Astrocyte (in vitro differentiated cells and primary cell): ENCODE measurements at regions not wholly inside any gene's neighbourhood (a gene's known extent, or its start where the extent isn't known, plus 50 kb on each side); places are given as distances from the start of the nearest gene placed in this dataset.

Experiments used
- DNase-seq: peaks from one replicate; pipeline ENCODE4 v3.0.0-alpha.2; 2010; ENCODE audit warnings: low read depth
- FAIRE-seq: peaks from 2 replicates; lab custom pipeline; 2011; peaks lifted over from hg19 to GRCh38; lab: Jason Lieb, UNC
- H2AFZ ChIP-seq: 2 replicates; pipeline ENCODE4 v1.6.0; 2012; ENCODE audit warnings: low read depth, low read length, inconsistent platforms
- H3K27ac ChIP-seq: 2 replicates; pipeline ENCODE4 v1.5.1; 2011; ENCODE audit warnings: low read depth, low read length, inconsistent platforms
- H3K27me3 ChIP-seq: 2 replicates; pipeline ENCODE4 v1.6.0; 2011; ENCODE audit warnings: low read length, inconsistent platforms; ENCODE audit not compliant: insufficient read depth
- H3K36me3 ChIP-seq: 2 replicates; pipeline ENCODE4 v1.5.1; 2011; ENCODE audit warnings: low read length, inconsistent platforms; ENCODE audit not compliant: insufficient read depth
- H3K4me1 ChIP-seq: 2 replicates; pipeline ENCODE4 v1.5.1; 2011; ENCODE audit warnings: low read length, inconsistent platforms; ENCODE audit not compliant: insufficient read depth
- H3K4me2 ChIP-seq: 2 replicates; pipeline ENCODE4 v1.6.0; 2012; ENCODE audit warnings: low read length, inconsistent platforms
- H3K4me3 ChIP-seq: 2 replicates; pipeline ENCODE4 v1.5.1; 2011; ENCODE audit warnings: low read depth, mild to moderate bottlenecking, low read length, inconsistent platforms; ENCODE audit not compliant: insufficient read depth
- H3K79me2 ChIP-seq: 2 replicates; pipeline ENCODE4 v1.6.0; 2012; ENCODE audit warnings: mild to moderate bottlenecking, low read length, inconsistent platforms; ENCODE audit not compliant: insufficient read depth
- H3K9ac ChIP-seq: 2 replicates; pipeline ENCODE4 v1.6.0; 2012; ENCODE audit warnings: mild to moderate bottlenecking, low read length, inconsistent platforms
- H3K9me3 ChIP-seq: 2 replicates; pipeline ENCODE4 v1.5.1; 2012; ENCODE audit warnings: low read depth, mild to moderate bottlenecking, low read length, inconsistent platforms; ENCODE audit not compliant: insufficient read depth
- H4K20me1 ChIP-seq: 2 replicates; pipeline ENCODE4 v1.6.0; 2012; ENCODE audit warnings: low read length, inconsistent platforms; ENCODE audit not compliant: insufficient read depth
- H3K27ac Mint-ChIP-seq: one replicate; pipeline ENCODE4 v1.8.0; 2021; ENCODE audit warnings: mild to moderate bottlenecking, mixed read lengths; ENCODE audit not compliant: unreplicated experiment
- H3K27me3 Mint-ChIP-seq: one replicate; pipeline ENCODE4 v1.8.0; 2021; ENCODE audit warnings: low read depth, mixed read lengths; ENCODE audit not compliant: unreplicated experiment
- H3K36me3 Mint-ChIP-seq: one replicate; pipeline ENCODE4 v1.8.0; 2021; ENCODE audit warnings: low read depth, mixed read lengths; ENCODE audit not compliant: unreplicated experiment
- H3K4me1 Mint-ChIP-seq: one replicate; pipeline ENCODE4 v1.8.0; 2021; ENCODE audit warnings: low read depth, mixed read lengths; ENCODE audit not compliant: unreplicated experiment
- H3K4me3 Mint-ChIP-seq: one replicate; pipeline ENCODE4 v1.8.0; 2021; ENCODE audit warnings: mild to moderate bottlenecking, moderate library complexity, mixed read lengths; ENCODE audit not compliant: unreplicated experiment
- H3K9me3 Mint-ChIP-seq: one replicate; pipeline ENCODE4 v1.8.0; 2021; ENCODE audit warnings: mild to moderate bottlenecking, mixed read lengths; ENCODE audit not compliant: unreplicated experiment
- CTCF ChIP-seq: IDR thresholded peaks from 2 replicates; pipeline ENCODE4 v1.5.1; 2011; ENCODE audit warnings: low read depth, mild to moderate bottlenecking, inconsistent platforms, low read length, moderate library complexity; ENCODE audit not compliant: insufficient read depth
- EZH2 ChIP-seq: IDR thresholded peaks from 2 replicates; pipeline ENCODE4 v1.6.1; 2012; ENCODE audit warnings: mild to moderate bottlenecking, low read length, inconsistent platforms; ENCODE audit not compliant: insufficient read depth

- DNase-seq (no peak), FAIRE-seq (no peak)
- no peak for TF ChIP-seq EZH2
- TF ChIP-seq CTCF, result no peak
- H3K9me3 ChIP-seq, result no peaks in the 10 kb centered on the region
- H3K4me1 ChIP-seq, result no peaks in the 10 kb centered on the region
- no peak overlapping the region for H3K9ac ChIP-seq
- H3K4me3 ChIP-seq, result no peak overlapping the region
- Mint-ChIP-seq H3K4me1 (peaks cover 4% of the 10 kb centered on the region), H3K27ac (no peak overlapping the region), H3K9me3 (no peaks in the 10 kb centered on the region), H3K36me3 (no peaks in the 10 kb centered on the region), H3K4me3 (no peak overlapping the region), H3K27me3 (peaks cover 4% of the 10 kb centered on the region)
- H4K20me1 ChIP-seq, result no peaks in the 10 kb centered on the region
- H3K36me3 ChIP-seq, result no peaks in the 10 kb centered on the region
- no peak overlapping the region for H2AFZ ChIP-seq
- no peaks in the 10 kb centered on the region for H3K27me3 ChIP-seq
- H3K27ac ChIP-seq, result no peak overlapping the region
- no peak overlapping the region for H3K4me2 ChIP-seq
- no peaks in the 10 kb centered on the region for H3K79me2 ChIP-seq
Observed at GRCh38 chr3:177576746-177577145, 379.5 kb upstream of the TBL1XR1 start.

- Histone ChIP-seq H2AFZ (no peak overlapping the region), H3K36me3 (no peaks in the 10 kb centered on the region), H3K9me3 (no peaks in the 10 kb centered on the region), H3K4me2 (no peak overlapping the region), H4K20me1 (no peaks in the 10 kb centered on the region), H3K4me1 (no peaks in the 10 kb centered on the region), H3K79me2 (no peaks in the 10 kb centered on the region), H3K27me3 (no peaks in the 10 kb centered on the region), H3K9ac (no peak overlapping the region), H3K27ac (no peak overlapping the region), H3K4me3 (no peak overlapping the region)
- Mint-ChIP-seq H3K4me1 (peaks cover 4% of the 10 kb centered on the region), H3K27me3 (no peaks in the 10 kb centered on the region), H3K27ac (no peak overlapping the region), H3K9me3 (no peaks in the 10 kb centered on the region), H3K36me3 (no peaks in the 10 kb centered on the region), H3K4me3 (no peak overlapping the region)
- TF ChIP-seq EZH2 (no peak), CTCF (no peak)
- FAIRE-seq (no peak), DNase-seq (no peak)
Observed at GRCh38 chr3:177578488-177578887, 381.2 kb upstream of the TBL1XR1 start.

GRCh38 chr3:177579419-177579818, 382.1 kb upstream of the TBL1XR1 start:
- Histone ChIP-seq H3K9me3 (no peaks in the 10 kb centered on the region), H2AFZ (no peak overlapping the region), H3K9ac (no peak overlapping the region), H3K4me2 (no peak overlapping the region), H3K27me3 (no peaks in the 10 kb centered on the region), H3K4me1 (no peaks in the 10 kb centered on the region), H4K20me1 (no peaks in the 10 kb centered on the region), H3K79me2 (no peaks in the 10 kb centered on the region), H3K4me3 (no peak overlapping the region), H3K36me3 (no peaks in the 10 kb centered on the region), H3K27ac (no peak overlapping the region)
- Mint-ChIP-seq H3K9me3 (no peaks in the 10 kb centered on the region), H3K27ac (no peak overlapping the region), H3K27me3 (no peaks in the 10 kb centered on the region), H3K4me3 (no peak overlapping the region), H3K36me3 (no peaks in the 10 kb centered on the region), H3K4me1 (peaks cover under 1% of the 10 kb centered on the region)
- peak; percentile 39 for DNase-seq
- no peak for FAIRE-seq
- no peak for TF ChIP-seq EZH2
- no peak for TF ChIP-seq CTCF
